ENCODE measurements at regions not wholly inside any gene's neighbourhood (a gene's known extent, or its start where the extent isn't known, plus 50 kb on each side); places are given as distances from the start of the nearest gene placed in this dataset.

DNA sequence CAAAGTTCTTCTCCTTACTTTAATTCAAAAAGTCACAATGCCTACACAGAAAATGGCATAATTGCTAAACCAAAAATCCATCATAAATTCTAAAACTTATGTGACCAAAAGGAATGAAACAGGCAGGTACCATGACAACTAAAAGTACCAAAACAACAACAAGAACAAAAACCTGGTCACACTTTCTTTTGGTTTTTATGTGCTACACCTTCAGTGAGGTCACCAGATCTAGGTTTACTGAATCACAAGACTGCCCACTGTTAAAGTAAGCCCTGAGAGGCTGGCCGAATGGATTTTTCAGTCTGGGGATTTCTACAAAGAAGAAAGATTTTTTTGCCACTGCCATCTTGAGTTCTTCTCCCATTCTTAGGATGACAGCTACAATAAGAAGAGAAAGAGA is 583.0 kb upstream of the PKN2 start:
- Histone ChIP-seq H4K20me1 (ENCODE audit: insufficient read depth, low read length) (no peaks in the 10 kb centered on the region), H3K4me1 (ENCODE audit: insufficient read depth, low read length, poor library complexity, severe bottlenecking) (no peaks in the 10 kb centered on the region), H3K79me2 (ENCODE audit: insufficient read depth, low read depth, low read length) (no peaks in the 10 kb centered on the region), H3K9me3 (ENCODE audit: low read length) (no peaks in the 10 kb centered on the region), H3K27ac (ENCODE audit: low read depth, low read length, poor library complexity, severe bottlenecking) (no peak overlapping the region), H3K4me3 (ENCODE audit: low read depth, low read length, poor library complexity, severe bottlenecking) (no peak overlapping the region), H3K9me2 (ENCODE audit: insufficient read depth, low read length) (no peaks in the 10 kb centered on the region), H3K36me3 (ENCODE audit: insufficient read depth, low read length) (no peaks in the 10 kb centered on the region), H3K4me2 (ENCODE audit: low read length) (no peak overlapping the region), H2AFZ (ENCODE audit: low read length) (no peak overlapping the region)
- TF ChIP-seq, protein P1, sequence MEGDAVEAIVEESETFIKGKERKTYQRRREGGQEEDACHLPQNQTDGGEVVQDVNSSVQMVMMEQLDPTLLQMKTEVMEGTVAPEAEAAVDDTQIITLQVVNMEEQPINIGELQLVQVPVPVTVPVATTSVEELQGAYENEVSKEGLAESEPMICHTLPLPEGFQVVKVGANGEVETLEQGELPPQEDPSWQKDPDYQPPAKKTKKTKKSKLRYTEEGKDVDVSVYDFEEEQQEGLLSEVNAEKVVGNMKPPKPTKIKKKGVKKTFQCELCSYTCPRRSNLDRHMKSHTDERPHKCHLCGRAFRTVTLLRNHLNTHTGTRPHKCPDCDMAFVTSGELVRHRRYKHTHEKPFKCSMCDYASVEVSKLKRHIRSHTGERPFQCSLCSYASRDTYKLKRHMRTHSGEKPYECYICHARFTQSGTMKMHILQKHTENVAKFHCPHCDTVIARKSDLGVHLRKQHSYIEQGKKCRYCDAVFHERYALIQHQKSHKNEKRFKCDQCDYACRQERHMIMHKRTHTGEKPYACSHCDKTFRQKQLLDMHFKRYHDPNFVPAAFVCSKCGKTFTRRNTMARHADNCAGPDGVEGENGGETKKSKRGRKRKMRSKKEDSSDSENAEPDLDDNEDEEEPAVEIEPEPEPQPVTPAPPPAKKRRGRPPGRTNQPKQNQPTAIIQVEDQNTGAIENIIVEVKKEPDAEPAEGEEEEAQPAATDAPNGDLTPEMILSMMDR (conservative IDR thresholded peaks at IDR 0.05; ENCODE audit: low read length): no peak
- TF ChIP-seq EZH2phosphoT487 (IDR thresholded peaks at IDR 0.05; ENCODE audit: borderline replicate concordance, low read depth, low read length): no peak
- ChIA-PET POLR2A (no interaction called here), CTCF (ENCODE audit: unreplicated experiment) (no interaction called here)
- BruUV-seq (replicated peaks): no TSS peak
- no peak for DNase-seq (ENCODE audit: low spot score)
- intact Hi-C loops (cut with micrococcal nuclease; ENCODE audit: unreplicated experiment): no loop called here

DNA sequence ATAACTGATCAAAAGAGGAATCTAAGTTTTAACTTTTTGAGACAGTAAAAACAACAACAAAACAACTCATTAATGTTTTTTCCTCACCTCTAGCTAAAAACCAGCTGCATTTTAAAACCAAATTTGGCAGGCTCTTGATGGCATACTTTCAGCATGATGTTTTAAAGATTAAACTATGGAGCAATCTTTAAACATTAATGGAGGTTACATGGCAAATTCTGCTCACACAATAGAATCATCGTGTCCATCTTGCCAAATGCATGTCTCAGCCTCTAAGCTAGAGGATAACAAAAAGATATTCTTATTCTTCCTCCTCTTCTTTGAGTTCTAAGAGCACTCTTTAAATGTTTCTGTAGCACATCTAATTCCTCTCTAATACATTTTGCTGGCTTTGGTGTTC is 579.8 kb upstream of the PKN2 start:
- no peaks in the 10 kb centered on the region for H3K79me2 ChIP-seq (ENCODE audit: insufficient read depth, low read depth, low read length)
- H3K4me3 ChIP-seq (ENCODE audit: low read depth, low read length, poor library complexity, severe bottlenecking): no peak overlapping the region
- H3K27ac ChIP-seq (ENCODE audit: low read depth, low read length, poor library complexity, severe bottlenecking): no peak overlapping the region
- H3K4me1 ChIP-seq (ENCODE audit: insufficient read depth, low read length, poor library complexity, severe bottlenecking): no peaks in the 10 kb centered on the region
- no peaks in the 10 kb centered on the region for H3K9me2 ChIP-seq (ENCODE audit: insufficient read depth, low read length)
- POLR2A ChIA-PET: interaction anchor here (0.6 to 1.9 kb wide), 2 partner anchors 9 to 1878 kb away, joined by 3 to 4 read pairs; no protein-coding TSS in a partner anchor
- DNase-seq (ENCODE audit: low spot score): no peak
- CTCF ChIA-PET (ENCODE audit: unreplicated experiment): no interaction called here
- H4K20me1 ChIP-seq (ENCODE audit: insufficient read depth, low read length): no peaks in the 10 kb centered on the region
- intact Hi-C loops (cut with micrococcal nuclease; ENCODE audit: unreplicated experiment): no loop called here
- no peak overlapping the region for H3K4me2 ChIP-seq (ENCODE audit: low read length)
- TF ChIP-seq EZH2phosphoT487 (IDR thresholded peaks at IDR 0.05; ENCODE audit: borderline replicate concordance, low read depth, low read length): no peak
- TF ChIP-seq, protein P1 (conservative IDR thresholded peaks at IDR 0.05; ENCODE audit: low read length): no peak
- BruUV-seq (replicated peaks): no TSS peak
- H3K36me3 ChIP-seq (ENCODE audit: insufficient read depth, low read length): no peaks in the 10 kb centered on the region
- no peak overlapping the region for H2AFZ ChIP-seq (ENCODE audit: low read length)
- H3K9me3 ChIP-seq (ENCODE audit: low read length): no peaks in the 10 kb centered on the region

DNA sequence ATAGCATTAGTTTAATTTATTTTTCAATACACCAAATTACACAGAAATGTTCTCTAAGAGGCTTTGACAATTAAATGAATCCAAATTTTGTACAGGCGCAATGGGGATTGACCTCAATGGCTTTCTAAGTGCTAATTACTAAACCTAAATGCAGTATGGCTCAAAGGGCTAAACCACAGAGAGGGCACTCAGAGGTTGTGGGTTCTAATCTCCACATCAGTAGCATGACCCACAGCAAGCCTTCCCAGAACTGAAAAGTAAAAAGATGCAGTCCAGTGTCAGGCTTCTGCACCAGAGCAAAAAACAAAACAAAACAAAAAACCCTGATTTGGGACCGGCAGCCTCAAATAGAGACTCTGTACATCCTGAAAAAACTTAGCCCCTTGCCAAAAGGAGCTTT is 579.2 kb upstream of the PKN2 start:
- Histone ChIP-seq H4K20me1 (ENCODE audit: insufficient read depth, low read length) (no peaks in the 10 kb centered on the region), H3K36me3 (ENCODE audit: insufficient read depth, low read length) (no peaks in the 10 kb centered on the region), H3K79me2 (ENCODE audit: insufficient read depth, low read depth, low read length) (no peaks in the 10 kb centered on the region), H3K27ac (ENCODE audit: low read depth, low read length, poor library complexity, severe bottlenecking) (no peak overlapping the region), H2AFZ (ENCODE audit: low read length) (no peak overlapping the region), H3K4me3 (ENCODE audit: low read depth, low read length, poor library complexity, severe bottlenecking) (no peak overlapping the region), H3K9me2 (ENCODE audit: insufficient read depth, low read length) (no peaks in the 10 kb centered on the region), H3K4me2 (ENCODE audit: low read length) (no peak overlapping the region), H3K9me3 (ENCODE audit: low read length) (no peaks in the 10 kb centered on the region), H3K4me1 (ENCODE audit: insufficient read depth, low read length, poor library complexity, severe bottlenecking) (no peaks in the 10 kb centered on the region)
- ChIA-PET POLR2A (interaction anchor here (0.6 to 1.9 kb wide), 3 partner anchors 8 to 1879 kb away, joined by 3 to 4 read pairs (median 3); no protein-coding TSS in a partner anchor), CTCF (ENCODE audit: unreplicated experiment) (no interaction called here)
- intact Hi-C loops (cut with micrococcal nuclease; ENCODE audit: unreplicated experiment): no loop called here
- no peak for TF ChIP-seq EZH2phosphoT487 (IDR thresholded peaks at IDR 0.05; ENCODE audit: borderline replicate concordance, low read depth, low read length)
- TF ChIP-seq, protein P1 (conservative IDR thresholded peaks at IDR 0.05; ENCODE audit: low read length): no peak
- no TSS peak for BruUV-seq (replicated peaks)
- DNase-seq (ENCODE audit: low spot score): no peak

Measured in OCI-LY7 (cell line).